ENCODE measurements at regions not wholly inside any gene's neighbourhood (a gene's known extent, or its start where the extent isn't known, plus 50 kb on each side); places are given as distances from the start of the nearest gene placed in this dataset.

GRCh38 chr17:72011561-72011960 is 109.3 kb upstream of the SOX9 start:
- no peak for TF ChIP-seq CTCF (IDR thresholded peaks at IDR 0.05)
- TF ChIP-seq POLR2A (IDR thresholded peaks at IDR 0.05), result no peak
